HG03354 (cell line): ENCODE measurements at regions not wholly inside any gene's neighbourhood (a gene's known extent, or its start where the extent isn't known, plus 50 kb on each side); places are given as distances from the start of the nearest gene placed in this dataset.
"Not testable (repeated sequence)": the region's sequence is repeated elsewhere in the genome, so short reads cannot be mapped to it uniquely, and the experiment has no call there.

Experiments
- ATAC-seq: cut with Tn5 transposase; IDR thresholded peaks from one replicate; pipeline ENCODE4 v1.9.1; 2021; ENCODE audit warnings: mild to moderate bottlenecking; ENCODE audit not compliant: unreplicated experiment, poor library complexity, severe bottlenecking

DNA sequence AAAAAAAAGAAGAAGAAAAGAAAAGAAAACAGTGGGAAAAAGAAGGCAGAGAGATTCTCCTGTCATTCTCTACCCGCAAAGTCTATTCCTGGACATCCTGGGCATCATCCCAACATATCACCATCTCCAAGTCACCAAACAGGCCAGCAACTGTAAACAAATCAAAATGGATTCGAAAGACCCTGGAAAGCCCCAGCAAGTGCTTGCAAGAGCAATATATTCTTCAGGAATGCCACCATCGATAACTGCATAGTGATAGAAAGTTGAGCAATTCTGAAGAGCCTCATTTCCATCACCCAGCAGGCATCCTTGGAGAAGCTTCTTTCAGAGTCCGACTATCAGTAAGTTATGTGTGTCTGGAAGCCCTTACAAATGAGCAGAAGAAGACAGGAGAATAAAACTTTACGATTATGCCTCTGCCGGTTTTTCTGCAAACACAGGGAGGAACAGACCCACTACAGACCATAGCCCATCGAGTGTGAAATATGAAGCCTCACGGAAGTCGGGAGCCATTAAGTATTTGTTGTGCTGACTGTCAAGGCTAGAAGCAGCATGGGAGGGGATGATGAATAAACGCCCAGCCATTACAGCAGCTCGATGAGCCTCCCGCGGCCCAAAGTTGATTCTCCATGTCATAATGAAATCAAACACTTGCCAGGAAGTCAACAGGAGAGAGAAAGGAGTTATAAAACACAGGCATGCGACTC, 64.5 kb upstream of the SEC14L1 start:
- no peak for ATAC-seq

DNA sequence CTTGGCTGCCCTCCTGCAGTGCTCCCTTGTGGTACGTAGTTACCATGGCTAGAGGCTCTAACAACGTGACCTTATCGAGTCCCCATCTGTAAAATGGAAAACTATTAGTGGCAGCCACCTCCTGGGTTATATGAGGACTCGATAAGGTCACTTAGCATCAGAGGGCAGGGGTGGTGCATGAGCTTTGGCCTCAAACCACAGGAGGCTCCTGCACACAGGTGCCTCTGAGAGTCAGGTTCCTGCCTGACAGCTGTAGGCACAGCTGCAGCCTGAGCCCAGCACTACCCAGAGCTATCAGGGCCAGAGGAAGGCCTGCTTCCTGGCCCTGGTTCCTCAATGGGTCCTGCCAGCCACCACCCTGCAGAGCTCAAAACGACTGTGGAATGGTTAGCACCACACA, 57.2 kb upstream of the SEC14L1 start:
- no peak for ATAC-seq

DNA sequence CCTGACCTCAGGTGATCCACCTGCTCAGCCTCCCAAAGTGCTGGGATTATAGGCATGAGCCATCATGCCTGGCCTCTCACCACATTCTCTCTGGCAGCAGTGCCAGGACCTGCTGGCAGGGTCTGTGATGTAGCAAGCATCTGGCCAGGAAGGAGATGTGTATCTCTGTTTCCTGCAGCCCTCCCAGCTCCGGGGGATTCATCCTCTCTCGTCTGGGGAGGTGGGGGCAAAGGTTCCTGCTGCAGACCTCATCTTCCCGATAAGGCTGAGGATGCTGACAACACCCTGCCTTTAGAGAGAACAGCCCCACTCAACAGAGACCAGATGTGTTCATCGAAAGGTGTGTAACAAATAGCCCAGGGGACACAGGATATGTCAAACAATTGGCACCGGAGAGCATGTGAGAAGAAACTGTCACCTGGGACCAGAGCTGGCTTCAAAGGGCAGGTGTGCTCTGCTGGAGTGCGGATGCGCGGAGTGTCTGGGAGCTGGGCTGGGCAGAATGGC, 54.8 kb upstream of the SEC14L1 start:
- no peak for ATAC-seq

DNA sequence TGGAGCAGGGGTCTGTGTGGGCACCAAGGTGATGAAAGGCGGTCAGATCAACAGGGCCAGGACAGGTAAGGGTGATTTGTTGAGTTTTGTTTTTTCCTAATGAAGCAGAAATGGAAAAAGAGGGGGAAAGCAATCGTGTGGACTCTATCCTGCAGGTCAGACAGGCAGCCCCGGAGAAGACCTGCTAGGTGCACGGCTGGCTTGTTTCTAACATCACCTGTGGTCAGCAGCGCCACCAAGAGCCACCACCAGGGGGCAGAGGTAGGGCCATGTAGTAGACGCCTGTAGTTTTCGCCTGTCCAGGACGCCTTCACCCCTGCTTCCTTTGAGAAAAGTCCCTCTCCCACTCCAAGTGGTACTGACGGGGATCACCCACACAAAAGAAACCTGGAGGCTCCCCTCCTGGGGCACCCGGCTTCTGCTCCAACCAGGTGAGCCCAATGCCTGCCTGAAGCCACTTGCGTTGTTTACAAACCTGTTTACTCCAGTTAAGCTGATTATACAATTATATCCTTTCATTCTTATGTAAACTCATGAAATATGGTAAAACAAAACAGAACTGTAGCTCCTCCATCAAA, 54.2 kb upstream of the SEC14L1 start:
- ATAC-seq: no peak

DNA sequence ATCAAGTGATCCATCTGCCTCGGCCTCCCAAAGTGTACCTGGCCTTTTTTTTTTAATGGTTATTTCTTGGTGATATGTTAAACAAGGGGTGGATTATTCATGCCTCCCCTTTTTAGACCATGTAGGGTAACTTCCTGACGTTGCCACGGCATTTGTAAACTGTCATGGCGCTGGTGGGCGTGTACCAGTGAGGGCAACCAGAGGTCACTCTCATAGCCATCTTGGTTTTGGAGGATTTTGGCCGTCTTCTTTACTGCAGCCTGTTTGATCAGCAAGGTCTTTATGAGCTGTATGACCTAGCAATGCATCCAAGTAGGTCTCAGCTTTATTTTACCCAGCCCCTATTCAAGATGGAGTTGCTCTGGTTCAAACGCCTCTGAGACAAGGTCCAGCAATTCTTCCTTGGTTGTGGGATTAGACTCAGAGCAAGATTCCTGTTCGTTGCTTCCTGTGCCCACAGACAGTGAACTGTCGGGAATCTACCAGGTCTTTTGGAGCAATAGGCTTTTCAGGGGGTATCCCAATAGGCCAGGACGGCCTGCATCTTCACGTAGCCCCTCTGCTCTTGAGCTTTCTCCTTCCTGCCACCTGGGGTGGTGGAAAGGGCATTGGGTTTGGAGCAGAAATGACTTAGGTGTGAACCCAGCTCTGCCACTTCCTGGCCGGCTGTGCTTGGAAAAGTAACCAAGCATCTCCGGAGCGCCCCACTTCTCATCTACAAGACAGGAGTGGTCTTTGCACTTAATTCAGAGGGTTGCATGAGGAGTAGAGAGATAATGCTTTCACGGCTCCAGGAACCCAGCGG, 52.9 kb upstream of the SEC14L1 start:
- ATAC-seq: no peak

DNA sequence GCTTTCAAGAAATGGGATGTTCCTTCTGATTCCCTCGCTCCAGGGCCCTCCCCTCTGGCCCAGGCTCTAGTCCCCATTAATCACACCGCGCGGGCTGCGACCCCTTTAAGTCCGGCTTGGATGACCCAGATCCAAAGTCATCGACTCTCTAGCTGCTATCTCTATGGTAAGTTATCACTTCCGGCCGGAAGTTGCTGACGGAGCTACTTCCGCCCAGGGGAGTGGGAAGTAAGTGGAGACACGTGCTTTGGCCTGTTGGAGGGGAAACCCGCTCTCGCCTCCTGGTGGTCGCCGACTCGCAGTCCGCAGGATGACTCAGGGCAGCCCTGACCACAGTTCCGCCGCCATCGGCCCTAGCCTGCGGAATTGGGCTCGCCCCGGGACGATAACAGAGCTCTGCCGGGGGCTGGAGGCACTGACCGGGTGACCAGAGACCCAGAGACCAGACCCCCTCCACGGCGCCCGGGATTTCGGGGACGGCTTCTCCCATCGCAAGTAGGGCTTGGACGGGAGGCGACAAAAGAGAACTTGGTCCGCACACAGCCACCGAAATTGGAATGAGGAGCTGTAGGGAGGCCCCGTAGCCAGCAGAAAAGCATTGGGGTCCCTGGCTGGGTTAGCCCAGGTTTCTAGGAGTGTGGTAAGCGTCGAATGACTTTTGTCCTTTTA, 52.2 kb upstream of the SEC14L1 start:
- peak; percentile 89 for ATAC-seq

DNA sequence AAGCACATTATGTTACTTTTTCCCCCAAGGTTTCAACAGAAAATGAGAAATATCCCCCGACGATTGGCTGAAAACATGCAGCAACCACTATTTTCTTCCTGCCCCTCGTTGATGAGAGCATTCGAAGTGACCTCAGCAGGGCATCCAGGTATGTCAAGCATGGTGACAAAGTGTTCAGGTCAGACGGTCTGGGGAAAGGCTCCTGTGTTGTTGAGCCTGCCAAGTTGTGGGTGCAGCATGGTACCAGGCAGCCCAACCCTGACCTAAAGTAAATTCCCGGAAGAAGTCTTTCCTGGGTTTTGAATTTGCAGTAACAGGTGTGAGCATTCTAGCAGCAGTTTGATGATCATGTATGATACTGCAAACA, 51.7 kb upstream of the SEC14L1 start:
- ATAC-seq: no peak

DNA sequence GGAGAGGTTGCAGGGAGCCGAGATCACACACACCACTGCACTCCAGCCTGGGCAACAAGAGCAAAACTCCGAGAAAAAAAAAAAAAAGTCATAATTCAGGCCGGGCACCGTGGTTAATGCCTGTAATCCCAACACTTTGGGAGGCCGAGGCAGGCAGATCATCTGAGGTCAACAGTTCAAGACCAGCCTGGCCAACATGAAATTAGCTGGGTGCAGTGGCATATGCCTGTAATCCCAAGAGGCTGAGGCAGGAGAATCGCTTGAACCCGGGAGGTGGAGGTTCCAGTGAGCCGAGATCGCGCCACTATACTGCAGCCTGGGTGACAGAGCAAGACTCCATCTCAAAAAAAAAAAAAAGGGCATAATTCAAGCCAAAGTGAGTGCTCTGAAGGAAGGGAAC, 50.8 kb upstream of the SEC14L1 start:
- not testable (repeated sequence) for ATAC-seq

DNA sequence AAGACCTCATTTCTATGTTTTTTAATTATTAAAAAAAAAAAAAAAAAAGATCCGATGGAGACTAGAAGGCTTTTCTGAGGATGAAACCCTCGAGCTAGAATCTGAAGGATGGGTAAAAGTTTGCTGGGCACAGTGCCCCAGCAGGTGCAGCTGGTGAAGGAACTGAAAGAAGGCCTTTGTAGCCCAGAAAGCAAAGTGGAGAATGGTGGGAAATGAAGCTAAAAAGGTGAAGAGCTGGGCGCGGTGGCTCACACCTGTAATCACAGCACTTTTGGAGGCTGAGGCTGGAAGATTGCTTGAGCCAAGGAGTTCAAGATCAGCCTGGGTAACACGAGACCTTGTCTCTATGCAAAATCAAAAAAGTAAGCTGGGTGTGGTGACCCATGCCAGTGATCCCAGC, 50.3 kb upstream of the SEC14L1 start:
- ATAC-seq: no peak
